H1 (cell line): ENCODE measurements at regions not wholly inside any gene's neighbourhood (a gene's known extent, or its start where the extent isn't known, plus 50 kb on each side); places are given as distances from the start of the nearest gene placed in this dataset.

Experiments
- CTCF ChIA-PET: fragments of 300-600 bp; sonication (Branson Sonifier 250); formaldehyde crosslinking; loops from one replicate; lab custom pipeline; 2021; ENCODE audit not compliant: partially characterized antibody; lab: Charles Lee
- POLR2A ChIA-PET: fragments of 300-600 bp; sonication (Branson Sonifier 250); formaldehyde crosslinking; loops from one replicate; lab custom pipeline; 2021; ENCODE audit warnings: inconsistent platforms; ENCODE audit not compliant: partially characterized antibody; lab: Charles Lee
- DNase-seq, 2 experiments: peaks; one replicate each; pipeline versions ENCODE4 v3.0.0 to v3.0.0-alpha.2; 2010 to 2022; ENCODE audit warnings: low spot score in 2 of 2, low read depth in 1 of 2, mixed read lengths in 1 of 2
- FAIRE-seq: peaks from 2 replicates; lab custom pipeline; 2011; peaks lifted over from hg19 to GRCh38; lab: Jason Lieb, UNC
- H2AFZ ChIP-seq: 2 replicates; pipeline ENCODE4 v1.8.1; 2012; ENCODE audit warnings: low read length, inconsistent platforms
- H2AK5ac ChIP-seq: 2 replicates; pipeline ENCODE4 v1.6.1; 2013; ENCODE audit warnings: low read depth, low read length
- H2BK120ac ChIP-seq: replicated peaks from 2 replicates; pipeline ENCODE3; 2013; ENCODE audit warnings: low read depth, low read length, inconsistent platforms
- H2BK12ac ChIP-seq: 2 replicates; pipeline ENCODE4 v1.6.1; 2013; ENCODE audit warnings: low read depth, low read length
- H2BK15ac ChIP-seq: 2 replicates; pipeline ENCODE4 v1.6.1; 2013; ENCODE audit warnings: low read length
- H2BK20ac ChIP-seq: 2 replicates; pipeline ENCODE4 v1.6.1; 2013; ENCODE audit warnings: low read length
- H2BK5ac ChIP-seq: 2 replicates; pipeline ENCODE4 v1.6.1; 2013; ENCODE audit warnings: low read depth, low read length
- H3K14ac ChIP-seq: 2 replicates; pipeline ENCODE4 v1.6.1; 2013; ENCODE audit warnings: inconsistent platforms; ENCODE audit not compliant: insufficient read length
- H3K18ac ChIP-seq: 2 replicates; pipeline ENCODE4 v1.6.1; 2013; ENCODE audit warnings: low read length; ENCODE audit errors: extremely low read depth
- H3K23ac ChIP-seq: 2 replicates; pipeline ENCODE4 v1.6.1; 2013; ENCODE audit warnings: inconsistent platforms; ENCODE audit not compliant: insufficient read length
- H3K23me2 ChIP-seq: 2 replicates; pipeline ENCODE4 v1.6.1; 2013; ENCODE audit warnings: low read depth, low read length
- H3K27ac ChIP-seq: 2 replicates; pipeline ENCODE4 v1.6.1; 2011; ENCODE audit warnings: low read depth, low read length, inconsistent platforms
- H3K27me3 ChIP-seq, 4 experiments: replicated peaks in 1 of 4; 1 replicate in 1 of 4; 2 replicates in 3 of 4; pipeline versions ENCODE4 v1.6.1 to v1.8.1; 2011 to 2013; ENCODE audit warnings: low read length in 3 of 4, mild to moderate bottlenecking in 3 of 4, inconsistent platforms in 2 of 4, mixed read lengths in 2 of 4, moderate library complexity in 1 of 4; ENCODE audit not compliant: control insufficient read depth in 3 of 4, insufficient read depth in 3 of 4; ENCODE audit errors: extremely low read depth in 1 of 4
- H3K36me3 ChIP-seq, 4 experiments: 2 replicates each; pipeline versions ENCODE4 v1.6.1 to v1.8.1; 2011 to 2013; ENCODE audit warnings: mild to moderate bottlenecking in 4 of 4, low read length in 3 of 4, moderate library complexity in 2 of 4, control low read depth in 1 of 4, inconsistent platforms in 1 of 4; ENCODE audit not compliant: insufficient read depth in 4 of 4, control insufficient read depth in 2 of 4
- H3K4ac ChIP-seq: replicated peaks from 2 replicates; pipeline ENCODE3; 2013; ENCODE audit warnings: low read length, low read depth, mixed read lengths, inconsistent platforms; ENCODE audit not compliant: insufficient read length
- H3K4me1 ChIP-seq, 4 experiments: replicated peaks in 1 of 4; 1 replicate in 1 of 4; 2 replicates in 3 of 4; pipeline versions ENCODE4 v1.6.1 to v1.8.1; 2011 to 2013; ENCODE audit warnings: low read length in 3 of 4, inconsistent platforms in 2 of 4, mixed read lengths in 1 of 4; ENCODE audit not compliant: insufficient read depth in 4 of 4, control insufficient read depth in 3 of 4
- H3K4me2 ChIP-seq, 2 experiments: 2 replicates each; pipeline versions ENCODE4 v1.6.1 to v1.8.1; 2011 to 2013; ENCODE audit warnings: low read depth in 2 of 2, low read length in 2 of 2, control low read depth in 1 of 2, inconsistent platforms in 1 of 2, mild to moderate bottlenecking in 1 of 2; ENCODE audit not compliant: insufficient read depth in 1 of 2
- H3K4me3 ChIP-seq, 4 experiments: fragments of 200-600, 300-600 bp in 1 of 4; sonication (generic), shearing (Covaris generic), sonication (Bioruptor Twin) in 1 of 4; 2 replicates each; pipeline versions ENCODE4 v1.5.1 to v1.8.1; 2011 to 2016; ENCODE audit warnings: low read length in 4 of 4, low read depth in 3 of 4, control low read depth in 2 of 4, inconsistent platforms in 2 of 4, mild to moderate bottlenecking in 2 of 4, mixed read lengths in 1 of 4, moderate library complexity in 1 of 4; ENCODE audit not compliant: insufficient read depth in 2 of 4; ENCODE audit errors: extremely low read depth in 1 of 4
- H3K56ac ChIP-seq: replicated peaks from 2 replicates; pipeline ENCODE3; 2013; ENCODE audit warnings: low read depth, mild to moderate bottlenecking, mixed read lengths, low read length, inconsistent platforms; ENCODE audit not compliant: insufficient read length
- H3K79me1 ChIP-seq: 2 replicates; pipeline ENCODE4 v1.6.1; 2013; ENCODE audit warnings: low read depth, low read length, control low read depth
- H3K79me2 ChIP-seq, 2 experiments: 2 replicates each; pipeline versions ENCODE4 v1.6.1 to v1.8.1; 2012 to 2013; ENCODE audit warnings: low read length in 2 of 2, mild to moderate bottlenecking in 2 of 2, inconsistent platforms in 1 of 2; ENCODE audit not compliant: insufficient read depth in 2 of 2, control insufficient read depth in 1 of 2
- H3K9ac ChIP-seq, 4 experiments: replicated peaks in 1 of 4; 1 replicate in 1 of 4; 2 replicates in 3 of 4; pipeline versions ENCODE4 v1.6.1 to v1.8.1; 2011 to 2013; ENCODE audit warnings: low read depth in 3 of 4, low read length in 3 of 4, control low read depth in 2 of 4, mild to moderate bottlenecking in 2 of 4, moderate library complexity in 2 of 4, inconsistent platforms in 1 of 4; ENCODE audit errors: extremely low read depth in 1 of 4
- H3K9me3 ChIP-seq, 2 experiments: 2 replicates each; pipeline versions ENCODE4 v1.6.1 to v1.8.1; 2012 to 2013; ENCODE audit warnings: mild to moderate bottlenecking in 2 of 2, moderate library complexity in 2 of 2, control low read depth in 1 of 2, inconsistent platforms in 1 of 2, low read depth in 1 of 2, low read length in 1 of 2, mixed read lengths in 1 of 2; ENCODE audit not compliant: insufficient read depth in 2 of 2
- H4K20me1 ChIP-seq, 2 experiments: replicated peaks in 1 of 2; 2 replicates each; pipeline versions ENCODE3 to v1.8.1; 2011 to 2013; ENCODE audit warnings: inconsistent platforms in 2 of 2, low read length in 2 of 2, mild to moderate bottlenecking in 1 of 2; ENCODE audit not compliant: insufficient read depth in 2 of 2, control insufficient read depth in 1 of 2
- H4K5ac ChIP-seq: 2 replicates; pipeline ENCODE4 v1.6.1; 2013; ENCODE audit warnings: low read length, low read depth, mixed read lengths, inconsistent platforms; ENCODE audit not compliant: insufficient read length
- H4K8ac ChIP-seq: 2 replicates; pipeline ENCODE4 v1.8.0; 2013; ENCODE audit warnings: mild to moderate bottlenecking, moderate library complexity, low read length, inconsistent platforms; ENCODE audit not compliant: insufficient read depth; ENCODE audit errors: extremely low read depth
- H4K91ac ChIP-seq: replicated peaks from 2 replicates; pipeline ENCODE3; 2013; ENCODE audit warnings: low read length, mixed read lengths, inconsistent platforms; ENCODE audit not compliant: insufficient read length
- ATF3 ChIP-seq: IDR thresholded peaks from 2 replicates; pipeline ENCODE4 v1.6.1; 2011; ENCODE audit warnings: low read depth, mild to moderate bottlenecking, low read length; ENCODE audit not compliant: insufficient read depth

GRCh38 chr1:177849130-177849529, 120.7 kb downstream of the SEC16B start:
- Histone ChIP-seq H3K18ac (no peak overlapping the region), H3K79me1 (no peaks in the 10 kb centered on the region), H3K9me3 (0 out of 4 replicates have a peak, but pooled peaks cover 0 to under 1% of the 10 kb centered on the region in 2 experiments), H2AK5ac (no peak overlapping the region), H2BK5ac (no peak overlapping the region), H2BK12ac (no peak overlapping the region), H4K5ac (no peak overlapping the region), H3K79me2 (no peaks in the 10 kb centered on the region), H3K23ac (no peak overlapping the region), H2BK120ac (no peak overlapping the region), H2AFZ (no peak overlapping the region), H3K4me3 (no peak overlapping the region), H3K14ac (no peak overlapping the region), H2BK15ac (no peak overlapping the region), H3K4ac (no peak overlapping the region), H3K27ac (no peak overlapping the region), H4K8ac (no peak overlapping the region), H4K91ac (no peak overlapping the region), H3K36me3 (no peaks in the 10 kb centered on the region), H3K56ac (no peak overlapping the region), H3K9ac (no peak overlapping the region), H4K20me1 (no peaks in the 10 kb centered on the region), H3K23me2 (no peaks in the 10 kb centered on the region; the same call in 1 of the 2 replicates), H3K4me1 (no peaks in the 10 kb centered on the region), H3K4me2 (no peak overlapping the region), H2BK20ac (no peak overlapping the region), H3K27me3 (no peaks in the 10 kb centered on the region)
- FAIRE-seq, result no peak
- TF ChIP-seq ATF3, result no peak
- ChIA-PET CTCF (interaction anchor here (1.8 kb wide), 1 partner anchor 9 kb away, joined by 4 read pairs; no protein-coding TSS in a partner anchor), POLR2A (interaction anchor here (1.2 kb wide), 1 partner anchor 9 kb away, joined by 3 read pairs; no protein-coding TSS in a partner anchor)
- no peak for DNase-seq
